ENCODE measurements at regions not wholly inside any gene's neighbourhood (a gene's known extent, or its start where the extent isn't known, plus 50 kb on each side); places are given as distances from the start of the nearest gene placed in this dataset.

GRCh38 chr4:166482758-166483157 lies 609.7 kb downstream of the TLL1 start:
- TF ChIP-seq CTCF (conservative IDR thresholded peaks at IDR 0.05), result no peak
- no peak overlapping the region for H3K27ac ChIP-seq

- no peak overlapping the region for H3K27ac ChIP-seq
- no peak for TF ChIP-seq CTCF (conservative IDR thresholded peaks at IDR 0.05)
Observed at GRCh38 chr4:166491635-166492034, 618.6 kb downstream of the TLL1 start.

GRCh38 chr4:166493924-166494345 lies 620.9 kb downstream of the TLL1 start:
- no peak overlapping the region for H3K27ac ChIP-seq
- no peak for TF ChIP-seq CTCF (conservative IDR thresholded peaks at IDR 0.05)

GRCh38 chr4:166498546-166498945 lies 625.5 kb downstream of the TLL1 start:
- no peak for TF ChIP-seq CTCF (conservative IDR thresholded peaks at IDR 0.05)
- H3K27ac ChIP-seq, result no peak overlapping the region

- no peak for TF ChIP-seq CTCF (conservative IDR thresholded peaks at IDR 0.05)
- H3K27ac ChIP-seq, result no peak overlapping the region
Observed at GRCh38 chr4:166499820-166500219, 626.8 kb downstream of the TLL1 start.

GRCh38 chr4:166501941-166502382 lies 628.9 kb downstream of the TLL1 start:
- H3K27ac ChIP-seq, result no peak overlapping the region
- peak; percentile 68 for TF ChIP-seq CTCF (conservative IDR thresholded peaks at IDR 0.05)

- no peak for TF ChIP-seq CTCF (conservative IDR thresholded peaks at IDR 0.05)
- H3K27ac ChIP-seq, result no peak overlapping the region
Observed at GRCh38 chr4:166502660-166503059, 629.6 kb downstream of the TLL1 start.

- no peak overlapping the region for H3K27ac ChIP-seq
- TF ChIP-seq CTCF (conservative IDR thresholded peaks at IDR 0.05), result no peak
Observed at GRCh38 chr4:166506051-166506450, 633.0 kb downstream of the TLL1 start.

All from VCaP (cell line).